CD14-positive monocyte (primary cell): ENCODE measurements at regions not wholly inside any gene's neighbourhood (a gene's known extent, or its start where the extent isn't known, plus 50 kb on each side); places are given as distances from the start of the nearest gene placed in this dataset.

Source experiments
- DNase-seq, 3 donors: peaks; one replicate each; pipeline ENCODE4 v3.0.0-alpha.2; 2011 to 2022
- H2AFZ ChIP-seq: 2 replicates; pipeline ENCODE4 v1.6.0; 2012; ENCODE audit warnings: mild to moderate bottlenecking, low read depth, low read length, inconsistent platforms; ENCODE audit not compliant: insufficient read depth, poor library complexity, severe bottlenecking
- H3K27ac ChIP-seq, 2 donors: 1 replicate in 1 of 2; 2 replicates in 1 of 2; pipeline ENCODE4 v1.5.1; 2012 to 2013; ENCODE audit warnings: low read length in 2 of 2, control low read depth in 1 of 2, inconsistent platforms in 1 of 2, low read depth in 1 of 2, mild to moderate bottlenecking in 1 of 2
- H3K27me3 ChIP-seq, 2 donors: one replicate each; pipeline versions ENCODE4 v1.6.0 to v1.6.1; 2011 to 2013; ENCODE audit warnings: low read length in 2 of 2; ENCODE audit not compliant: control insufficient read depth in 2 of 2, insufficient read depth in 2 of 2
- H3K36me3 ChIP-seq, 2 donors: replicated peaks in 1 of 2; 1 replicate in 1 of 2; 2 replicates in 1 of 2; pipeline versions ENCODE4 v1.5.1 to v1.6.1; 2012 to 2013; ENCODE audit warnings: low read length in 2 of 2, control low read depth in 1 of 2, inconsistent platforms in 1 of 2, mild to moderate bottlenecking in 1 of 2; ENCODE audit not compliant: insufficient read depth in 2 of 2, control insufficient read depth in 1 of 2
- H3K4me1 ChIP-seq, 2 donors: 1 replicate in 1 of 2; 2 replicates in 1 of 2; pipeline versions ENCODE4 v1.5.1 to v1.6.1; 2012 to 2013; ENCODE audit warnings: low read length in 2 of 2, control low read depth in 1 of 2, inconsistent platforms in 1 of 2, mild to moderate bottlenecking in 1 of 2, moderate library complexity in 1 of 2; ENCODE audit not compliant: insufficient read depth in 2 of 2, control insufficient read depth in 1 of 2
- H3K4me2 ChIP-seq: replicated peaks from 2 replicates; pipeline ENCODE3; 2012; ENCODE audit warnings: low read length, moderate library complexity, mild to moderate bottlenecking; ENCODE audit not compliant: poor library complexity, severe bottlenecking; ENCODE audit errors: extremely low read depth
- H3K4me3 ChIP-seq, 3 experiments: fragments of 200-600 bp in 1 of 3; sonication (generic) in 1 of 3; replicated peaks in 1 of 3; 1 replicate in 2 of 3; 2 replicates in 1 of 3; pipeline ENCODE4 v1.5.1; 2011 to 2013; ENCODE audit warnings: low read length in 3 of 3, mild to moderate bottlenecking in 3 of 3, control low read depth in 2 of 3, low read depth in 2 of 3, inconsistent platforms in 1 of 3, moderate library complexity in 1 of 3
- H3K79me2 ChIP-seq: 2 replicates; pipeline ENCODE4 v1.6.0; 2012; ENCODE audit warnings: mild to moderate bottlenecking, control low read depth, inconsistent platforms, low read length, moderate library complexity; ENCODE audit not compliant: insufficient read depth
- H3K9ac ChIP-seq: 2 replicates; pipeline ENCODE4 v1.6.0; 2017; ENCODE audit warnings: low read length, mild to moderate bottlenecking; ENCODE audit not compliant: insufficient read depth, poor library complexity, severe bottlenecking
- H3K9me3 ChIP-seq, 2 donors: replicated peaks in 1 of 2; 1 replicate in 1 of 2; 2 replicates in 1 of 2; pipeline versions ENCODE4 v1.5.1 to v1.6.1; 2012 to 2013; ENCODE audit warnings: low read length in 2 of 2, control low read depth in 1 of 2; ENCODE audit not compliant: control insufficient read depth in 1 of 2, insufficient read depth in 1 of 2
- H4K20me1 ChIP-seq: 2 replicates; pipeline ENCODE4 v1.6.0; 2012; ENCODE audit warnings: mild to moderate bottlenecking, low read length, control low read depth, moderate library complexity; ENCODE audit not compliant: insufficient read depth
- H3K27ac Mint-ChIP-seq, 7 donors: one replicate each; pipeline ENCODE4 v1.8.0; 2020; ENCODE audit warnings: mild to moderate bottlenecking in 7 of 7, mixed read lengths in 7 of 7, moderate library complexity in 6 of 7, inconsistent platforms in 2 of 7
- H3K27me3 Mint-ChIP-seq, 3 donors: one replicate each; pipeline ENCODE4 v1.8.0; 2021 to 2022; ENCODE audit warnings: low read depth in 3 of 3, mild to moderate bottlenecking in 3 of 3, mixed read lengths in 3 of 3, moderate library complexity in 3 of 3, inconsistent platforms in 1 of 3
- H3K36me3 Mint-ChIP-seq, 2 donors: one replicate each; pipeline ENCODE4 v1.8.0; 2020; ENCODE audit warnings: mixed read lengths in 2 of 2, inconsistent platforms in 1 of 2, mild to moderate bottlenecking in 1 of 2
- H3K4me1 Mint-ChIP-seq: one replicate; pipeline ENCODE4 v1.8.0; 2020; ENCODE audit warnings: mild to moderate bottlenecking, mixed read lengths
- H3K4me3 Mint-ChIP-seq, 2 donors: one replicate each; pipeline ENCODE4 v1.8.0; 2020; ENCODE audit warnings: mild to moderate bottlenecking in 2 of 2, mixed read lengths in 2 of 2, moderate library complexity in 1 of 2
- H3K9me3 Mint-ChIP-seq, 7 donors: one replicate each; pipeline ENCODE4 v1.8.0; 2020 to 2022; ENCODE audit warnings: mixed read lengths in 7 of 7, mild to moderate bottlenecking in 6 of 7, moderate library complexity in 6 of 7, inconsistent platforms in 2 of 7
- WGBS: methylation state at CpG from one replicate; pipeline ENCODE4 v1.1.5; 2013; ENCODE audit warnings: missing lambda C conversion rate; ENCODE audit not compliant: insufficient coverage; 5-methylcytosine and 5-hydroxymethylcytosine counted together
- intact Hi-C, 2 donors: fragments of 100-400 bp; cut with micrococcal nuclease; formaldehyde crosslinking; loops; one replicate each; pipeline versions ENCODE4 v1.15.0 to v1.15.1; 2023
- TF ChIP-seq, protein P1 (sequence below): fragments of 200-600 bp; IDR thresholded peaks from one replicate; pipeline ENCODE4 v1.8.0; 2022; ENCODE audit warnings: antibody characterized with exemption, mild to moderate bottlenecking

DNA sequence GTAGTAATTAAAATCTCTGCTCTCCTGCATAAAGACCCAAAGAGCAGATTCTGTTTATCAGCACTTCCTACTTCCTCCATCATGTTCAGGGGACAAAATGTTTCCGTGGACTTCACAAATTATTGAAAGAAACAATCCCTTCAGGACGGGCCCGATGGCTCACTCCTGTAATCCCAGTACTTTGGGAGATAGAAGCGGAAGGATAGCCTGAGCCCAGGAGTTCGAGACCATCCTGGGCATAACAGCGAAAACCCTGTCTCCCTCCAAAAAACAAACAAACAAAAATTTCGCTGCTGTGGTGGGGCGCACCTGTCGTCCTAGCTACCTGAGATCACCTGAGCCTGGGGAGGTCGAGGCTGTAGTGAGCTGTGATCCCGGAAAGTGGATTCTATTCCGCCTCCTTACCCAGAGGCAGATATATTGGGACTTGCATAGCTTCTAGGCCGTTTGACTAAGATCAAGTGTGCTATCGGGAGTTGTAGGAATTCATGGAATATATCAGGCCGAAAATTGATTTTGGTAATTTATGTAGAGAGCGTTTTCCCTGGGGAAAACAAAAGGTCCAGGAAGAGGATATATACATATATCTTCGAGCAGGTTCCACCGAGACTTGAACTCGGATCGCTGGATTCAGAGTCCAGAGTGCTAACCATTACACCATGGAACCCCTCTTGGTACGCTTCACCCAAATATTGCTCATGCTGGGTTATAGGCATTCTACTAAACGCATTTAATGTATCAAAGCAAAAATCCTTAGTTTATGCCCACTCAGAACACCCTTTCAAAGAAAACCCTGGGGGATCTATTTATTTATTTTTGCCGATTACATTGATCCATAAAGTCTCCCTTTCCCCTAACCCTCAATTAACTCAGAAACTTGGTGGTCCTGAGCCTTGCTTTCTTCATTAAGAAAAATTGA lies 74.5 kb upstream of the ZNF184 start:
- Mint-ChIP-seq H3K4me1 (peaks cover 7% of the 10 kb centered on the region), H3K9me3 (peaks cover 20 to 68% (median 59%) of the 10 kb centered on the region in 7 donors), H3K36me3 (peaks cover 0 to 13% of the 10 kb centered on the region in 2 donors), H3K27ac (no peak overlapping the region), H3K27me3 (peaks cover 89 to 90% (median 89%) of the 10 kb centered on the region in 3 donors), H3K4me3 (peak overlapping the region in 1 of 2 donors; percentile 52)
- Histone ChIP-seq H4K20me1 (no peaks in the 10 kb centered on the region), H2AFZ (no peak overlapping the region), H3K79me2 (no peaks in the 10 kb centered on the region), H3K27ac (no peak overlapping the region), H3K36me3 (no peaks in the 10 kb centered on the region), H3K9me3 (peaks cover 25 to 60% of the 10 kb centered on the region in 2 donors), H3K4me2 (no peak overlapping the region), H3K9ac (no peak overlapping the region), H3K4me1 (no peaks in the 10 kb centered on the region), H3K27me3 (peaks cover 64 to 99% of the 10 kb centered on the region in 2 donors), H3K4me3 (no peak overlapping the region)
- intact Hi-C loops, result no loop called here
- TF ChIP-seq, protein P1, sequence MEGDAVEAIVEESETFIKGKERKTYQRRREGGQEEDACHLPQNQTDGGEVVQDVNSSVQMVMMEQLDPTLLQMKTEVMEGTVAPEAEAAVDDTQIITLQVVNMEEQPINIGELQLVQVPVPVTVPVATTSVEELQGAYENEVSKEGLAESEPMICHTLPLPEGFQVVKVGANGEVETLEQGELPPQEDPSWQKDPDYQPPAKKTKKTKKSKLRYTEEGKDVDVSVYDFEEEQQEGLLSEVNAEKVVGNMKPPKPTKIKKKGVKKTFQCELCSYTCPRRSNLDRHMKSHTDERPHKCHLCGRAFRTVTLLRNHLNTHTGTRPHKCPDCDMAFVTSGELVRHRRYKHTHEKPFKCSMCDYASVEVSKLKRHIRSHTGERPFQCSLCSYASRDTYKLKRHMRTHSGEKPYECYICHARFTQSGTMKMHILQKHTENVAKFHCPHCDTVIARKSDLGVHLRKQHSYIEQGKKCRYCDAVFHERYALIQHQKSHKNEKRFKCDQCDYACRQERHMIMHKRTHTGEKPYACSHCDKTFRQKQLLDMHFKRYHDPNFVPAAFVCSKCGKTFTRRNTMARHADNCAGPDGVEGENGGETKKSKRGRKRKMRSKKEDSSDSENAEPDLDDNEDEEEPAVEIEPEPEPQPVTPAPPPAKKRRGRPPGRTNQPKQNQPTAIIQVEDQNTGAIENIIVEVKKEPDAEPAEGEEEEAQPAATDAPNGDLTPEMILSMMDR, result no peak
- 19% methylated on average over 12 of the region's 23 CpGs for WGBS
- DNase-seq, result no peak

DNA sequence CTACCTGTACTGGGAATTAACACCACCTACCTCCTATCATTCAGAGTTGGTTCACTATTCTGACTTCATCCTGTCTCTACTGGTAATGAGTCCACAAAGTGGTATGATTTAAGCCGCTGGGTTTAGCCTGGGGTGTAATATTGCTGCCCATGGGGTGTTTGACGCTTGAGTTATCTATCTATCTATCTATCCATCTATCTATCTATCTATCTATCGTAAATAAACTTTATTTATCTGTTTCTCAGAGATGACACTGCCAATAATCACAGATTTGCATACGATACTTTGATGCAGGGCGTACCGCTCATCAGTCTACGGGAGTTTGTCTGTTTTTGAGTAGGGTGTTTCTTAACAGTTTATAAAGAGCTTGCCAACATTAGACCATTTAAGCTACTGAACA lies 73.6 kb upstream of the ZNF184 start:
- Histone ChIP-seq H3K9me3 (peaks cover 25 to 62% of the 10 kb centered on the region in 2 donors), H3K4me1 (no peaks in the 10 kb centered on the region), H4K20me1 (no peaks in the 10 kb centered on the region), H3K4me2 (no peak overlapping the region), H3K36me3 (no peaks in the 10 kb centered on the region), H2AFZ (no peak overlapping the region), H3K4me3 (no peak overlapping the region), H3K27ac (no peak overlapping the region), H3K27me3 (peaks cover 67 to 99% of the 10 kb centered on the region in 2 donors), H3K79me2 (no peaks in the 10 kb centered on the region), H3K9ac (no peak overlapping the region)
- Mint-ChIP-seq H3K27ac (no peak overlapping the region), H3K9me3 (peaks cover 20 to 72% (median 59%) of the 10 kb centered on the region in 7 donors), H3K27me3 (peaks cover 88 to 89% (median 89%) of the 10 kb centered on the region in 3 donors), H3K36me3 (peaks cover 0 to 13% of the 10 kb centered on the region in 2 donors), H3K4me3 (peak overlapping the region in 1 of 2 donors; percentile 52), H3K4me1 (peaks cover 7% of the 10 kb centered on the region)
- intact Hi-C loops, result no loop called here
- no CpG with 5 or more reads among the region's 7 CpGs for WGBS
- DNase-seq, result no peak
- TF ChIP-seq, protein P1, result no peak
